ENCODE measurements at regions not wholly inside any gene's neighbourhood (a gene's known extent, or its start where the extent isn't known, plus 50 kb on each side); places are given as distances from the start of the nearest gene placed in this dataset.
"Not testable (repeated sequence)": the region's sequence is repeated elsewhere in the genome, so short reads cannot be mapped to it uniquely, and the experiment has no call there.

DNA sequence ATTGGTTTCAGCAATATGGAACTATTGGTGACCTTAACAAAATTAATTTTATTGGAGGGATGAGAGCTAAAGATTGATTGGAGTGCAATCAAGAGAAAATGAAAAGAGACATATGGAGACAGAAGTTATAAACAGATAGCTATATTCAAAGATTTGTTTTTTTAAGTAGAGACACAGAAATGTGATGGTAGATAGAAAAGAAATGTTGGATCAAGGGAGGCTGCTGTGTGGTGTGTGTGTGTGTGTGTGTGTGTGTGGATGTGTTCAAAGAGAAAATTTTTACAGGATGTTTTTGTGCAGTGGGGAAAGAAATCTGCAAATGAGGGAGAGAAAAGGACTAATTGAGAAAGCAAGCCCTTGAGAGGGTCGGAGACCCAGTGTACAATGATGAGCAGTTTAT, 249.5 kb upstream of the SPHKAP start:
- no peak for DNase-seq (ENCODE audit: low read depth)
- TF ChIP-seq, protein P1, sequence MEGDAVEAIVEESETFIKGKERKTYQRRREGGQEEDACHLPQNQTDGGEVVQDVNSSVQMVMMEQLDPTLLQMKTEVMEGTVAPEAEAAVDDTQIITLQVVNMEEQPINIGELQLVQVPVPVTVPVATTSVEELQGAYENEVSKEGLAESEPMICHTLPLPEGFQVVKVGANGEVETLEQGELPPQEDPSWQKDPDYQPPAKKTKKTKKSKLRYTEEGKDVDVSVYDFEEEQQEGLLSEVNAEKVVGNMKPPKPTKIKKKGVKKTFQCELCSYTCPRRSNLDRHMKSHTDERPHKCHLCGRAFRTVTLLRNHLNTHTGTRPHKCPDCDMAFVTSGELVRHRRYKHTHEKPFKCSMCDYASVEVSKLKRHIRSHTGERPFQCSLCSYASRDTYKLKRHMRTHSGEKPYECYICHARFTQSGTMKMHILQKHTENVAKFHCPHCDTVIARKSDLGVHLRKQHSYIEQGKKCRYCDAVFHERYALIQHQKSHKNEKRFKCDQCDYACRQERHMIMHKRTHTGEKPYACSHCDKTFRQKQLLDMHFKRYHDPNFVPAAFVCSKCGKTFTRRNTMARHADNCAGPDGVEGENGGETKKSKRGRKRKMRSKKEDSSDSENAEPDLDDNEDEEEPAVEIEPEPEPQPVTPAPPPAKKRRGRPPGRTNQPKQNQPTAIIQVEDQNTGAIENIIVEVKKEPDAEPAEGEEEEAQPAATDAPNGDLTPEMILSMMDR (IDR thresholded peaks at IDR 0.05; ENCODE audit: insufficient read depth, low read depth, low read length, missing control alignments): no peak
- no peak overlapping the region for H3K4me3 ChIP-seq (ENCODE audit: low read depth, low read length)

DNA sequence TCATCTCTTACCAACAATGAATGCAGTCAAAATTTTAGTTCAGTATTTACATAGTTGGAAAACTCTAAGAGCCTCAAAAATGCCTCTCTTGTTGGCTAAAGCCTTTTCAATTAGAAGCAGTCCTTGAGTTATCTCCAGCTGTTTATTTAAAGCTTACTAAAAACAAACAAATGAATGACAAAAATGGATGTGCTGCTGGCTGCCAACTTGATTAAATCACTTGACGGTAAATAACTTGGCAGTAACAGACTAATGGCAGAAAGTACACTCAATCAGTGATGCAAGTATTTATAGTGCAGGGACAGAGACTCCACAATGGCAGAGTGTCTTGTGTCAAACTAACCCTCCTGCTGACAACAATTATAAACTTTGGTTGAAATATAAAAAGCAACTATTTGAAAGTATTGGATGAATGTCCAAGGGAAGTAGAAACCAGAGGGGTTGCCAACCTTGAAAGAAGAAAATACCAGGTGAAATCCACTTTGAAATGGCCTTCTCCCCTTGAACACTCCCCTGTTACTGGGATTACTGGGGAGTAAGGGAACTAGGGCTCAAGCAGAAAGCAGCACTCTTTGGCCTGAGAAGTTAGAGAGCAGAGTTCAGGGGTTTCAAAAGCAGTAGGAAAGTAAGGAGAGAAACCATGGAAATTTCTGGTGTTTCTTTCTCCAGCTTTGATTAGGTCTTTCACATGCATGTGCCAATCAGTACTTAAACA, 245.2 kb upstream of the SPHKAP start:
- TF ChIP-seq, protein P1 (IDR thresholded peaks at IDR 0.05; ENCODE audit: insufficient read depth, low read depth, low read length, missing control alignments): no peak
- no peak overlapping the region for H3K4me3 ChIP-seq (ENCODE audit: low read depth, low read length)

DNA sequence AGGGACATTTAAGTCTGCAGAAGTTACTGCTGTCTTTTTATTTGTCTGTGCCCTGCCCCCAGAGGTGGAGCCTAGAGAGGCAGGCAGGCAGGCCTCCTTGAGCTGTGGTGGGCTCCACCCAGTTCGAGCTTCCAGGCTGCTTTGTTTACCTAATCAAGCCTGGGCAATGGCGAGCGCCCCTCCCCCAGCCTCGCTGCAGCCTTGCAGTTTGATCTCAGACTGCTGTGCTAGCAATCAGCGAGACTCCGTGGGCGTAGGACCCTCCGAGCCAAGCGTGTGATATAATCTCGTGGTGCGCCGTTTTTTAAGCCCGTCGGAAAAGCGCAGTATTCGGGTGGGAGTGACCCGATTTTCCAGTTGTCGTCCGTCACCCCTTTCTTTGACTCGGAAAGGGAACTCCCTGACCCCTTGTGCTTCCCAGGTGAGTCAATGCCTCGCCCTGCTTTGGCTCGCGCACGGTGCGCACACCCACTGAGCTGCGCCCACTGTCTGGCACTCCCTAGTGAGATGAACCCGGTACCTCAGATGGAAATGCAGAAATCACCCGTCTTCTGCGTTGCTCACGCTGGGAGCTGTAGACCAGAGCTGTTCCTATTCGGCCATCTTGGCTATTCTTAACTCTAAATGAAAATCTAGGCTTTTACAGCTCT, 244.0 kb upstream of the SPHKAP start:
- DNase-seq (ENCODE audit: low read depth); H3K4me3 ChIP-seq (ENCODE audit: low read depth, low read length): not testable (repeated sequence)

More for the DNA sequence above, 245.2 kb upstream of the SPHKAP start:
- DNase-seq (ENCODE audit: low read depth): no peak

DNA sequence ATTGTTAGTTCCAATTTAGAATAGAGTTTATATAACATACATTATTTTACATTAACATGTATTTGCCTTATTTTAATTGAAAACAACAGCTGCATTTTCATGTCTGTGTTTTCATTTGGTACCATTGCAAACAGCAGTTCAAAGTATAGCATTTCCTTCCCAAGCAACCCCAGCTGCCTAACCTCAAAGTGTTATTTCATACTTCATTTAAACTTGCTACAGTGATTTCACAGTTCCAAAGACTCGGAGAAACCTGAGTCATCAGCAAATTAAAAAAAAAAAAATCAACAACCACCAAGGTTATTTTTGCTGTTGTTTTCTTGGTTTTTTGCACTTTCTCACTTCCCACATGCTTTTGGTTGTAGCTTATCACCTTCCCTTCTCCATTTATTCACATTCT, 236.5 kb upstream of the SPHKAP start:
- TF ChIP-seq, protein P1 (IDR thresholded peaks at IDR 0.05; ENCODE audit: insufficient read depth, low read depth, low read length, missing control alignments): no peak
- no peak overlapping the region for H3K4me3 ChIP-seq (ENCODE audit: low read depth, low read length)
- no peak for DNase-seq (ENCODE audit: low read depth)

DNA sequence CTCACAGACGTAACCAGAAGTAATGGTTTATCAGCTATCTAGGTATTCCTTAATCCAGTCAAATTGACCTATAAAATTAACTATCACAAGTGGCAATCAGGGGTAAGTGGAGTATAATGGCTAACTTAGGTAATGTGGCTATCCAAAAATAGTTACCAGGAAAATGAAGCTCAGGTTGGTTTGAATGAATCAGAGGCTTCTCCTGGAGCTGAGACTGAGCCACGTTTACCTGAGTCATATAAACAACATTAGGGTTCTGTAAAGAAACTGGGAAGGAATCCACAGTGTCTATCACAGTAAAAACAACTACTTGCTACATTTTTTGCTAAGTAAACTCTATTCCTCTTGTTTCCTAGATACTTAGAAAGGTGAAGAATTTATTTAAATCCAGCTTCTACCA, 236.0 kb upstream of the SPHKAP start:
- no peak overlapping the region for H3K4me3 ChIP-seq (ENCODE audit: low read depth, low read length)
- DNase-seq (ENCODE audit: low read depth): no peak
- TF ChIP-seq, protein P1 (IDR thresholded peaks at IDR 0.05; ENCODE audit: insufficient read depth, low read depth, low read length, missing control alignments): no peak

DNA sequence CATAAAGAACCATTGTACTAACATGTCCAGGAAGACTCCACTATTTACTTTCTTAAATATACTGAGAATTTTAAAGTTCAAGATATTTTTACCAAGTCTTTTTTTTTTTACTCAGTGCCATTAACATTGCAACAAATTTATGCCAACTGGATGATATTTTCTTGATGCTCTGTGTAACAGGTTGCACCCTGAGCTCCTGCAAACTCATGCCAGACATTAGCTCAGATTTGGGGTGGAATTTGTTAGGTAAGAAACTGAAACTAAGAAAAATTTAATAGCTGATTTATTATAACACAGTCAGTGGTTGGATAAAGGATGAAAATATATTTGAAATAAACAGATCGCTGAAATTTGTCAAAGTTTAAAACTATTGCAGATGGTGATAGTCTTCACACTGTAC, 228.6 kb upstream of the SPHKAP start:
- TF ChIP-seq, protein P1 (IDR thresholded peaks at IDR 0.05; ENCODE audit: insufficient read depth, low read depth, low read length, missing control alignments): no peak
- H3K4me3 ChIP-seq (ENCODE audit: low read depth, low read length): no peak overlapping the region

DNA sequence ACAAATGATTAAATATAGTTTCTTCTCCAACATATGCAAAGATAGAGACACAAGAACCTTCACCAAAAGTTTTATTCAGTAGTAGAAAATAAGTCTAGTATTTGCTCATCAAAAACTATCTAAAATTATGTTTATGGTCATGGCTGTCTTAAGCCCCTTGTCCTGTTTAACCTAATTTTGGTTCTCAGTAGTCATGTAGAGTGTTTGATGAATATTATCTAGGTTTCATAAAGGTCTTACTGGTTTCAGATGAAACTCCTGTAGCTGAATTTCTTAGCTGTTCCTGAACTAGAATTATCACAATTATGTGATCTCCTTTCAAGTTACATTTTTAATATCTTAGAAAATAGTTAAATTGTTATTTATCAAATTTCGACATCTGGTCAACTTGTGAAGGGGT, 228.0 kb upstream of the SPHKAP start:
- no peak for DNase-seq (ENCODE audit: low read depth)
- TF ChIP-seq, protein P1 (IDR thresholded peaks at IDR 0.05; ENCODE audit: insufficient read depth, low read depth, low read length, missing control alignments): no peak
- H3K4me3 ChIP-seq (ENCODE audit: low read depth, low read length): no peak overlapping the region

More for the DNA sequence above, 228.6 kb upstream of the SPHKAP start:
- DNase-seq (ENCODE audit: low read depth): no peak

Measured in GM12865 (cell line).